ENCODE measurements at regions not wholly inside any gene's neighbourhood (a gene's known extent, or its start where the extent isn't known, plus 50 kb on each side); places are given as distances from the start of the nearest gene placed in this dataset.
"Not testable (repeated sequence)": the region's sequence is repeated elsewhere in the genome, so short reads cannot be mapped to it uniquely, and the experiment has no call there.

DNA sequence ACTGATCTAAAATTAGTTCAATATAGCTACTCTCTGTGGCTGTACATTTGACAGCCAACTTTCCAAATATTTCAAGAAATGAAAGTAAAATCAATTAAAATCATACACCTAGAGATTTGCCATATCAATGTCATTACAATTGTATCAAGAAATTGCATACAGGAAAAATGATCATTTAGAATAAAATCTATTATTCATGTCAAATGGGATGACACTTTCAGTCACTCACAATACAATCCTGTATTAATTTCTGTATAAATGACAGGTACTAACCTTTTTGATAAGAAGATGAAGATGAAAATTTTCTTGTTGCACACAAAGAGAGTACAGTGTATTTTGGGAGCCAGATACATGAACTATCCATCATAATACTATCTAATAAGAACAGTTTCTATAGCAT, 1588.9 kb upstream of the PRMT6 start:
- intact Hi-C loops (cut with micrococcal nuclease; ENCODE audit: unreplicated experiment), result no loop called here
- H3K4me1 ChIP-seq (replicated peaks; ENCODE audit: insufficient read depth), result no peaks in the 10 kb centered on the region
- H3K79me2 ChIP-seq (ENCODE audit: low read depth), result no peaks in the 10 kb centered on the region
- no peaks in the 10 kb centered on the region for H3F3A ChIP-seq (ENCODE audit: insufficient read depth, low read depth)
- no peak overlapping the region for H3K4me3 ChIP-seq
- DNase-seq, result no peak
- no peak overlapping the region for H3K27ac ChIP-seq
- no peaks in the 10 kb centered on the region for H3K36me3 ChIP-seq (ENCODE audit: low read depth)
- H3K9me3 ChIP-seq (ENCODE audit: insufficient read depth, low read depth), result no peaks in the 10 kb centered on the region
- no peaks in the 10 kb centered on the region for H3K27me3 ChIP-seq (ENCODE audit: insufficient read depth, low read depth)
- H3K4me2 ChIP-seq, result no peak overlapping the region
- TF ChIP-seq EZH2 (IDR thresholded peaks at IDR 0.05; ENCODE audit: low read depth), result no peak
- TF ChIP-seq, protein P1, sequence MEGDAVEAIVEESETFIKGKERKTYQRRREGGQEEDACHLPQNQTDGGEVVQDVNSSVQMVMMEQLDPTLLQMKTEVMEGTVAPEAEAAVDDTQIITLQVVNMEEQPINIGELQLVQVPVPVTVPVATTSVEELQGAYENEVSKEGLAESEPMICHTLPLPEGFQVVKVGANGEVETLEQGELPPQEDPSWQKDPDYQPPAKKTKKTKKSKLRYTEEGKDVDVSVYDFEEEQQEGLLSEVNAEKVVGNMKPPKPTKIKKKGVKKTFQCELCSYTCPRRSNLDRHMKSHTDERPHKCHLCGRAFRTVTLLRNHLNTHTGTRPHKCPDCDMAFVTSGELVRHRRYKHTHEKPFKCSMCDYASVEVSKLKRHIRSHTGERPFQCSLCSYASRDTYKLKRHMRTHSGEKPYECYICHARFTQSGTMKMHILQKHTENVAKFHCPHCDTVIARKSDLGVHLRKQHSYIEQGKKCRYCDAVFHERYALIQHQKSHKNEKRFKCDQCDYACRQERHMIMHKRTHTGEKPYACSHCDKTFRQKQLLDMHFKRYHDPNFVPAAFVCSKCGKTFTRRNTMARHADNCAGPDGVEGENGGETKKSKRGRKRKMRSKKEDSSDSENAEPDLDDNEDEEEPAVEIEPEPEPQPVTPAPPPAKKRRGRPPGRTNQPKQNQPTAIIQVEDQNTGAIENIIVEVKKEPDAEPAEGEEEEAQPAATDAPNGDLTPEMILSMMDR (conservative IDR thresholded peaks at IDR 0.05), result no peak
- ChIA-PET POLR2A (ENCODE audit: unreplicated experiment) (no interaction called here), CTCF (no interaction called here)
- H3K9me2 ChIP-seq (ENCODE audit: insufficient read depth), result no peaks in the 10 kb centered on the region
- H4K20me1 ChIP-seq (ENCODE audit: insufficient read depth), result no peaks in the 10 kb centered on the region
- no peak overlapping the region for H2AFZ ChIP-seq
- no TSS peak for BruUV-seq (replicated peaks)

DNA sequence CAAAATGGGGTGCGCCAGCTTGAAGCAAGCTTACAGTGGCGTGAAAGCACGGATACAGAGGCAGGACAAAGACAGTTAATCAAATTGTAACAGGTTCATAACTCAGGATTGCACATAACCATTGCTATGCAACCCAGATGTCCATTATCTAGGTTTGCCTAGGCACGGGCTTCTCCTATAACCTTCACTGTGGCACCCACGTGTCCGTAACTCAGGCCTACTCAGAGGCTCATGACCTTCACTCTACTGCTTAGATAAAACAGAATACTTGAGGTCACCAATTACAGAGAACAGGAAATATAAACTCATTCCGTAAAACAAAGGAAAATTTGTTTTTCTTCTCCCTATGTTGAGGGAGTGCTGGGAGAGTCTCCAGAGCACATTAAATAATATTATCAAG, 1585.9 kb upstream of the PRMT6 start:
- H3K4me3 ChIP-seq; H3K36me3 ChIP-seq (ENCODE audit: low read depth); H2AFZ ChIP-seq; intact Hi-C loops (cut with micrococcal nuclease; ENCODE audit: unreplicated experiment); BruUV-seq (replicated peaks); H3K27ac ChIP-seq; CTCF ChIA-PET; H4K20me1 ChIP-seq (ENCODE audit: insufficient read depth); H3K4me1 ChIP-seq (replicated peaks; ENCODE audit: insufficient read depth); H3K4me2 ChIP-seq; H3F3A ChIP-seq (ENCODE audit: insufficient read depth, low read depth); H3K9me2 ChIP-seq (ENCODE audit: insufficient read depth); POLR2A ChIA-PET (ENCODE audit: unreplicated experiment); DNase-seq; H3K9me3 ChIP-seq (ENCODE audit: insufficient read depth, low read depth); H3K27me3 ChIP-seq (ENCODE audit: insufficient read depth, low read depth); H3K79me2 ChIP-seq (ENCODE audit: low read depth): not testable (repeated sequence)

GRCh38 chr1:105483436-105483835, 1573.0 kb upstream of the PRMT6 start:
- H3K4me3 ChIP-seq, result no peak overlapping the region
- H2AFZ ChIP-seq, result no peak overlapping the region
- no peaks in the 10 kb centered on the region for H3K36me3 ChIP-seq (ENCODE audit: low read depth)
- H3K27ac ChIP-seq, result no peak overlapping the region
- peaks cover 5% of the 10 kb centered on the region; the same call in 1 of the 2 replicates for H3F3A ChIP-seq (ENCODE audit: insufficient read depth, low read depth)
- H3K79me2 ChIP-seq (ENCODE audit: low read depth), result no peaks in the 10 kb centered on the region
- ChIA-PET POLR2A (ENCODE audit: unreplicated experiment) (no interaction called here), CTCF (no interaction called here)
- no TSS peak for BruUV-seq (replicated peaks)
- no peaks in the 10 kb centered on the region for H3K9me2 ChIP-seq (ENCODE audit: insufficient read depth)
- H3K4me1 ChIP-seq (replicated peaks; ENCODE audit: insufficient read depth), result peaks cover 10% of the 10 kb centered on the region; the same call in 1 of the 2 replicates
- H4K20me1 ChIP-seq (ENCODE audit: insufficient read depth), result no peaks in the 10 kb centered on the region
- no peak for TF ChIP-seq EZH2 (IDR thresholded peaks at IDR 0.05; ENCODE audit: low read depth)
- TF ChIP-seq, protein P1 (conservative IDR thresholded peaks at IDR 0.05), result no peak
- intact Hi-C loops (cut with micrococcal nuclease; ENCODE audit: unreplicated experiment), result no loop called here
- H3K9me3 ChIP-seq (ENCODE audit: insufficient read depth, low read depth), result no peaks in the 10 kb centered on the region; the same call in 1 of the 2 replicates
- no peaks in the 10 kb centered on the region for H3K27me3 ChIP-seq (ENCODE audit: insufficient read depth, low read depth)
- DNase-seq, result no peak
- no peak overlapping the region for H3K4me2 ChIP-seq

- H3K4me2 ChIP-seq, result no peak overlapping the region
- POLR2A ChIA-PET (ENCODE audit: unreplicated experiment), result no interaction called here
- no peak for DNase-seq
- H3K36me3 ChIP-seq (ENCODE audit: low read depth), result no peaks in the 10 kb centered on the region
- no TSS peak for BruUV-seq (replicated peaks)
- H3F3A ChIP-seq (ENCODE audit: insufficient read depth, low read depth), result peaks cover 5% of the 10 kb centered on the region; the same call in 1 of the 2 replicates
- CTCF ChIA-PET, result no interaction called here
- H3K27me3 ChIP-seq (ENCODE audit: insufficient read depth, low read depth), result no peaks in the 10 kb centered on the region
- intact Hi-C loops (cut with micrococcal nuclease; ENCODE audit: unreplicated experiment), result no loop called here
- no peaks in the 10 kb centered on the region for H3K79me2 ChIP-seq (ENCODE audit: low read depth)
- H3K27ac ChIP-seq, result no peak overlapping the region
- no peaks in the 10 kb centered on the region for H3K9me2 ChIP-seq (ENCODE audit: insufficient read depth)
- TF ChIP-seq, protein P1 (conservative IDR thresholded peaks at IDR 0.05), result no peak
- no peak for TF ChIP-seq EZH2 (IDR thresholded peaks at IDR 0.05; ENCODE audit: low read depth)
- peak overlapping the region; percentile 48; the same call in 1 of the 2 replicates for H2AFZ ChIP-seq
- no peak overlapping the region for H3K4me3 ChIP-seq
- peaks cover 10% of the 10 kb centered on the region; the same call in 1 of the 2 replicates for H3K4me1 ChIP-seq (replicated peaks; ENCODE audit: insufficient read depth)
- no peaks in the 10 kb centered on the region for H4K20me1 ChIP-seq (ENCODE audit: insufficient read depth)
- H3K9me3 ChIP-seq (ENCODE audit: insufficient read depth, low read depth), result no peaks in the 10 kb centered on the region; the same call in 1 of the 2 replicates
Observed at GRCh38 chr1:105485207-105485606, 1571.3 kb upstream of the PRMT6 start.

Data from PC-9 (cell line).